NCI-H2196 (cell line): ENCODE measurements at regions not wholly inside any gene's neighbourhood (a gene's known extent, or its start where the extent isn't known, plus 50 kb on each side); places are given as distances from the start of the nearest gene placed in this dataset.

Experiments
- DNase-seq: peaks from one replicate; lab custom pipeline; 2025; ENCODE audit not compliant: unreplicated experiment; lab: John Stamatoyannopoulos, UW

DNA sequence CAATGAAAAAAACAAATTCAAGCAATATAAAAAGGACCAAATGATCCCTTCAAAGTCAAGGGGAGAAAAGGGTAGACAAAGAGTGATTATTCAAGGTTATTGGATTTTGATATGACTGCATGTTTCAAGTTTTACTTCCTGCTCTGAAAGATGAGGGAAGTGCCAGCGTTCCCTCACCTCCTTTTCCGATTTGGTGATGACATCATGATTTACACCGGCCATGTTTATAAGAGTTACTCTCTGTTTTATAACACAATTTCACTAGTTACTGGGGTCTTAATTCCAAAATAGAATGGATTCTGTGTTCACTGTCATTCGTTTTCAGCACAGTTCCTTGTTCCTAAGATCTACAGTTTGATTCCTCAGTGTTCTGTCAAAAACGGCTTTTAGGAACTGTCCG is 60.5 kb upstream of the CPXM2 start:
- no peak for DNase-seq

DNA sequence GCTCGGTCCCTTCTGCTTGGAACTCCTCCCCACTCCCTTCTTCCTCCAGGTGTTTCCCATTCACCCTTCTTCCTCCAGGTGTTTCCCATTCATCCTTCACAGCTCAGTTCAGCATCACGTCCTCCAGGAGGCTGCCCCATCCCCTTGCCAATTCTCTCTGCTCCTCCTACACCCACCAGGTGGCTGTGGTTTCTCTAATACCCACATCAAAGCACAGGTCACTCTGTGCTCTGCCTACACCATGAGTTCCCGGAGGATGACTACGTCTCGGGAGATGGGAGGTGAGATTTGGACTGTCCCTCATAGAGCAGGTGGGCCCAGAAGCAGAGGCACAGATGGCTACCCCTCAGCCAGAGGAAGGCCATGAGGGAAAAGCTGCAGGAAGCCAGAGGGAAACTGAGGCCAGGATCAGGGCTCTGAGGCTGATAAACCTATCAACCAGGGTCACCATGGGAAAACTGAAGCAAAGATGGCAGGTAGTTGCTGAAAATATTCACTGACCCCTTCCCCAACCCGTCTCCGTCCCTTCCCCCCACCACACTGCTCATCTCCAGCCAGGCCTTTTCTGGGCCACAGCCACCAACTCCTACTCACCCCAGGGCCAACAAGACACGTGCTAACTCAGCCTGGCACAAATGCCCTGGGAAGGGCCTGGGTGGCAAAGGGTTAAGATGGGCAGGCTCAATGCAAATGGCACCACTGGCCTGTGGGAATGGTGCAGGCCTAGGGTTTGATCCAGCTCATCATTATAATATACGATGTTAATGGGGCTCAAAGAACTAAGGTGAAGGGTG is 56.6 kb upstream of the CPXM2 start:
- no peak for DNase-seq

DNA sequence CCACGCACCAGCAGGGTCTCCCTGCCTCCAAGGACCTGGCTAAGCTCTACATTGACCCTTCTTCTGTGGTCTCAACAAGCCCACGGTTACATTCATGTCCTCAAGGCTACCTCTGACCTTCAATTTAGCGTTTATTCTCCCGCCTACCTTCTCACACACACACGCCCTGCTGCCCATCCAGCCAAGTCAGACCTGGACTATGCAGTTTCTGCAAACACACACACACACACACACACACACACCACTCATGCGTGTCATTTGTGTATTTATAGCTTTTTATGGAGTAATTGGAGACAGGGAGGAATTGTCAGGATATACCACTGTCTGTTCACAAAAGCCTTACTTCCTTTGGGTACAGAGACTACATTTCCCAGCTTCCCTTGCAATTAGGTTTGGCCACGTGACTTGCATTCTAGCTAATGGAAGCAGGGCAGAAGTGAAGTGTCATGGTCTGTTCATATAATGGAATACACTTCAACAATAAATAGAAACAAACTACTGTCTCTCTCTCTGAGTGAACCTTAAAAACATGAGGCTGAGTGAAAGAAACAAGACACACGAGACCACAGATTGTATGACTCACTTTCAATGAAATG is 53.8 kb upstream of the CPXM2 start:
- peak; percentile 34 for DNase-seq

DNA sequence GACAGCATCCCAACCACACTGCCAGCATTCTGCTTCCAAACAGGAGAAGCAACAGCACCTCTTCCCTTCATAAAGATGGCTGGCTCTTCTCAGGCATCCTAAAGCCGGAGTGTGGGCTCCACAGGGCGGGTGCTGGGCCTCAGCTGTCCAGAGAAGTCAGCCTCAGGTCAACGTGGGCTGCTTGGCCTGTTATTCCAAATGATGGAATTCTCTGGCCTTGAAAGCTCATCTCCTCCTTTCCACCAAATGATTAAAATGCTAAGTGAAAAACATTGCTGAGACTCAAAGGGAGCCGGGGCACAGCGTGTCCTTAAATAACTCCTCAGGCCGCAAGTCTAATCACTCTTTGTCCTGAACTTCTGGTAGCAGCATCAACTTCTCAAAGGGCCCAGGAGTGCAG is 53.1 kb upstream of the CPXM2 start:
- DNase-seq: no peak

DNA sequence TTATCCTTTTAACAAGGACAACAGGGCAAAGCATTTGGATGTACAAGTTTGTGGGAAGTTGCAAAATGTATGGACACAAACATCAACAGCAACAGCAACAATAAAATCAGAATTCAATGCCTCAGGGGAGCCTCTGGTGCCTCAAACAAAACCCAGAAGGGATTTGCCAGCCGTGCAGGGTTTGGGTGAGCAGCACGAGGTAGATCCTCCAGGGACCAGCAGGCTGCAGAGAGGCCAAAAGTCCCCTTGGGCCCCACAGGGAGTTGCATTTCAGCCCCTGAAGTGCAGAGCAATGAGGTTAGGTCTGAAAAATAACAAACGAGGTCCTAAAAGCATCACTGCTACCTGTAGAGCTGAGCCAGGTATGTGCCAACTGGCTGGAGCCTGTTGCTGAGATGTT is 51.7 kb upstream of the CPXM2 start:
- no peak for DNase-seq

DNA sequence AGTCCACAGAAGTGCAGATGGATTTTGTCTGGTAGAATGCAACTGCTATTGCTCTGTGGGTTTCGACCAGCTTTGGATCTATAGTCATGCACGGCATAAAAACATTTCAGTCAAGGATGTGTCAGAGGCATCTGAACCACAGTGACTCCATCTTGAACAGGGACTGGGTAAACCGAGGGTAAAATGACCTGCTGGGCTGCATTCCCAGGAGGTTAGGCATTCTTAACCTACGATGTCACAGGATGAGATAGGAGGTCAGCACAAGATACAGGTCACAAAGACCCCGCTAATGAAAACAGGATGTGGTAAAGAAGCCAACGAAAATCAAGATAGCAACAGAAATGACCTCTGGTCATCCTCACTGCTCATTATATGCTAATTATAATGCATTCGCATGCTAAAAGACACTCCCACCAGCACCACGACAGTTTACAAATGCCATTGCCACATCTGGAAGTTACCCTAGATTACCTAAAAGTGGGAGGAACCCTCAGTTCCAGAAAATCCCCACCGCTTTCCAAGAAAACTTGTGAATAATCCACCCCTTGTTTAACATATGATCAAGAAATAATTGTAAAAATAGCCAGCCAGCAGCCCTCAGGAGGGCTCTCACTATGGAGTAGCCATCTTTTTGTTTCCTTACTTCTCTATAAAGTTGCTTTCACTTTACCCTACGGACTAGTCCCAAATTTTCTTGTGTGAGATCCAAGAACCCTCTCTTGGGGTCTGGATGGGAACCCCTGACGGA is 50.7 kb upstream of the CPXM2 start:
- no peak for DNase-seq
